ENCODE measurements at regions not wholly inside any gene's neighbourhood (a gene's known extent, or its start where the extent isn't known, plus 50 kb on each side); places are given as distances from the start of the nearest gene placed in this dataset.

DNA sequence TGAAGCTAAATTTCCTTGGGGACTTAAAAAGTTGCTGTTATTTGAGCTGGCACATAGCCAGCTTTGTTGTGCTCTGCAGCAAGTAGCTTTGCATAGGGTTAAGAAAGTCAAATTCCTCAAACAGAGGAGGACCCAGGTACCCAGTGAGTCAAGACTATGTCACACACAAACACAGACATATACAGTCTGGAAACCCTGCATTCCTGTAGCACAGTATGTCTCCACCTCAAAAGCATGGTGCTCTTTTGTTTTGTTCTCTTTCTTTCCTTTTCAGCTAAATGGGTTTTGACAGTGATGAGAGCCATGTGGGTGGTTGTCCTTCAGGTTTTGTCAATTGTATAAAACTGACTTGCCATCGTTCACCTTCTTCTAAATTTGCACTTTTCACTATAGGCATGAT, 179.6 kb upstream of the DIO2 start:
- TF ChIP-seq, protein P1, sequence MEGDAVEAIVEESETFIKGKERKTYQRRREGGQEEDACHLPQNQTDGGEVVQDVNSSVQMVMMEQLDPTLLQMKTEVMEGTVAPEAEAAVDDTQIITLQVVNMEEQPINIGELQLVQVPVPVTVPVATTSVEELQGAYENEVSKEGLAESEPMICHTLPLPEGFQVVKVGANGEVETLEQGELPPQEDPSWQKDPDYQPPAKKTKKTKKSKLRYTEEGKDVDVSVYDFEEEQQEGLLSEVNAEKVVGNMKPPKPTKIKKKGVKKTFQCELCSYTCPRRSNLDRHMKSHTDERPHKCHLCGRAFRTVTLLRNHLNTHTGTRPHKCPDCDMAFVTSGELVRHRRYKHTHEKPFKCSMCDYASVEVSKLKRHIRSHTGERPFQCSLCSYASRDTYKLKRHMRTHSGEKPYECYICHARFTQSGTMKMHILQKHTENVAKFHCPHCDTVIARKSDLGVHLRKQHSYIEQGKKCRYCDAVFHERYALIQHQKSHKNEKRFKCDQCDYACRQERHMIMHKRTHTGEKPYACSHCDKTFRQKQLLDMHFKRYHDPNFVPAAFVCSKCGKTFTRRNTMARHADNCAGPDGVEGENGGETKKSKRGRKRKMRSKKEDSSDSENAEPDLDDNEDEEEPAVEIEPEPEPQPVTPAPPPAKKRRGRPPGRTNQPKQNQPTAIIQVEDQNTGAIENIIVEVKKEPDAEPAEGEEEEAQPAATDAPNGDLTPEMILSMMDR (IDR thresholded peaks at IDR 0.05; ENCODE audit: low read length) = no peak
- TF ChIP-seq EZH2 (optimal IDR thresholded peaks at IDR 0.05; ENCODE audit: low read depth, low read length) (no peak), EZH2phosphoT487 (IDR thresholded peaks at IDR 0.05; ENCODE audit: low read length) (no peak)
